ENCODE measurements at regions not wholly inside any gene's neighbourhood (a gene's known extent, or its start where the extent isn't known, plus 50 kb on each side); places are given as distances from the start of the nearest gene placed in this dataset.

- Histone ChIP-seq H3K4me3 (replicated peaks in 1 of 3; ENCODE audit: insufficient read depth in 1 of 3, low read depth in 2 of 3, low read length in 3 of 3) (no peak overlapping the region), H3K9me3 (ENCODE audit: low read length) (peaks cover 93% of the 10 kb centered on the region), H2AFZ (ENCODE audit: low read length) (no peak overlapping the region), H3K27ac (ENCODE audit: extremely low read length, insufficient read depth, low read length) (no peak overlapping the region), H3K9ac (ENCODE audit: insufficient read depth, low read depth, low read length) (no peak overlapping the region), H3K79me2 (ENCODE audit: insufficient read depth, low read length) (no peaks in the 10 kb centered on the region), H3K36me3 (replicated peaks in 1 of 2; ENCODE audit: control insufficient read depth in 1 of 2, insufficient read depth in 2 of 2, low read length in 2 of 2) (no peaks in the 10 kb centered on the region), H3K27me3 (ENCODE audit: control insufficient read depth in 1 of 2, insufficient read depth in 2 of 2, low read length in 2 of 2) (no peaks in the 10 kb centered on the region), H3K4me1 (ENCODE audit: insufficient read depth, low read length) (no peaks in the 10 kb centered on the region), H3K4me2 (ENCODE audit: low read depth, low read length) (no peak overlapping the region), H4K20me1 (ENCODE audit: insufficient read depth, low read length) (no peaks in the 10 kb centered on the region)
- 2% methylated on average over 2 of the region's 2 CpGs for WGBS (ENCODE audit: low lambda C conversion rate)
- CTCF ChIA-PET (ENCODE audit: low intra/inter-chr PET ratio, low total read pairs), result no interaction called here
- FAIRE-seq (no peak), DNase-seq (ENCODE audit: low spot score) (no peak), ATAC-seq (no peak)
- no TSS peak for BruUV-seq (replicated peaks)
- POLR2A ChIA-PET, result no interaction called here
- in situ Hi-C loops (cut with HindIII; ENCODE audit: extremely low pct_ligation_motif_present, low pct_unique_long_range_greater_than_20kb), result no loop called here
- intact Hi-C loops (cut with micrococcal nuclease; ENCODE audit: unreplicated experiment), result no loop called here
- TF ChIP-seq, protein P1, sequence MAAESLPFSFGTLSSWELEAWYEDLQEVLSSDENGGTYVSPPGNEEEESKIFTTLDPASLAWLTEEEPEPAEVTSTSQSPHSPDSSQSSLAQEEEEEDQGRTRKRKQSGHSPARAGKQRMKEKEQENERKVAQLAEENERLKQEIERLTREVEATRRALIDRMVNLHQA (CRISPR knock-in tag; IDR thresholded peaks at IDR 0.05), result no peak
- TF ChIP-seq THYN1 (CRISPR knock-in tag; IDR thresholded peaks at IDR 0.05; ENCODE audit: borderline replicate concordance, low read depth) (no peak), HCFC1 (IDR thresholded peaks at IDR 0.05; ENCODE audit: low read depth, low read length) (no peak), RBM22 (optimal IDR thresholded peaks at IDR 0.05; ENCODE audit: low read length) (no peak), ZMAT3 (CRISPR knock-in tag; conservative IDR thresholded peaks at IDR 0.05) (no peak), RFXAP (CRISPR knock-in tag; IDR thresholded peaks at IDR 0.05; ENCODE audit: borderline replicate concordance) (no peak), CBX5 (CRISPR knock-in tag; IDR thresholded peaks at IDR 0.05; ENCODE audit: borderline replicate concordance) (no peak), REST (IDR thresholded peaks at IDR 0.05; ENCODE audit: borderline replicate concordance in 1 of 2, low read depth in 1 of 2, low read length in 2 of 2) (no peak), TOE1 (CRISPR knock-in tag; IDR thresholded peaks at IDR 0.05) (no peak), ZBTB43 (CRISPR knock-in tag; conservative IDR thresholded peaks at IDR 0.05) (no peak), ZNF777 (CRISPR knock-in tag; IDR thresholded peaks at IDR 0.05) (no peak)
- TF ChIP-seq, protein P2, sequence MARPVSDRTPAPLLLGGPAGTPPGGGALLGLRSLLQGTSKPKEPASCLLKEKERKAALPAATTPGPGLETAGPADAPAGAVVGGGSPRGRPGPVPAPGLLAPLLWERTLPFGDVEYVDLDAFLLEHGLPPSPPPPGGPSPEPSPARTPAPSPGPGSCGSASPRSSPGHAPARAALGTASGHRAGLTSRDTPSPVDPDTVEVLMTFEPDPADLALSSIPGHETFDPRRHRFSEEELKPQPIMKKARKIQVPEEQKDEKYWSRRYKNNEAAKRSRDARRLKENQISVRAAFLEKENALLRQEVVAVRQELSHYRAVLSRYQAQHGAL (CRISPR knock-in tag; IDR thresholded peaks at IDR 0.05; ENCODE audit: not compliant biosample characterization), result no peak
- TF ChIP-seq, protein P3, sequence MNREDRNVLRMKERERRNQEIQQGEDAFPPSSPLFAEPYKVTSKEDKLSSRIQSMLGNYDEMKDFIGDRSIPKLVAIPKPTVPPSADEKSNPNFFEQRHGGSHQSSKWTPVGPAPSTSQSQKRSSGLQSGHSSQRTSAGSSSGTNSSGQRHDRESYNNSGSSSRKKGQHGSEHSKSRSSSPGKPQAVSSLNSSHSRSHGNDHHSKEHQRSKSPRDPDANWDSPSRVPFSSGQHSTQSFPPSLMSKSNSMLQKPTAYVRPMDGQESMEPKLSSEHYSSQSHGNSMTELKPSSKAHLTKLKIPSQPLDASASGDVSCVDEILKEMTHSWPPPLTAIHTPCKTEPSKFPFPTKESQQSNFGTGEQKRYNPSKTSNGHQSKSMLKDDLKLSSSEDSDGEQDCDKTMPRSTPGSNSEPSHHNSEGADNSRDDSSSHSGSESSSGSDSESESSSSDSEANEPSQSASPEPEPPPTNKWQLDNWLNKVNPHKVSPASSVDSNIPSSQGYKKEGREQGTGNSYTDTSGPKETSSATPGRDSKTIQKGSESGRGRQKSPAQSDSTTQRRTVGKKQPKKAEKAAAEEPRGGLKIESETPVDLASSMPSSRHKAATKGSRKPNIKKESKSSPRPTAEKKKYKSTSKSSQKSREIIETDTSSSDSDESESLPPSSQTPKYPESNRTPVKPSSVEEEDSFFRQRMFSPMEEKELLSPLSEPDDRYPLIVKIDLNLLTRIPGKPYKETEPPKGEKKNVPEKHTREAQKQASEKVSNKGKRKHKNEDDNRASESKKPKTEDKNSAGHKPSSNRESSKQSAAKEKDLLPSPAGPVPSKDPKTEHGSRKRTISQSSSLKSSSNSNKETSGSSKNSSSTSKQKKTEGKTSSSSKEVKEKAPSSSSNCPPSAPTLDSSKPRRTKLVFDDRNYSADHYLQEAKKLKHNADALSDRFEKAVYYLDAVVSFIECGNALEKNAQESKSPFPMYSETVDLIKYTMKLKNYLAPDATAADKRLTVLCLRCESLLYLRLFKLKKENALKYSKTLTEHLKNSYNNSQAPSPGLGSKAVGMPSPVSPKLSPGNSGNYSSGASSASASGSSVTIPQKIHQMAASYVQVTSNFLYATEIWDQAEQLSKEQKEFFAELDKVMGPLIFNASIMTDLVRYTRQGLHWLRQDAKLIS (CRISPR knock-in tag; IDR thresholded peaks at IDR 0.05), result no peak
Observed at GRCh38 chr16:60608971-60609370, 1427.3 kb downstream of the CDH8 start.

Measured in HepG2 (cell line).